GM18520 (cell line): ENCODE measurements at regions not wholly inside any gene's neighbourhood (a gene's known extent, or its start where the extent isn't known, plus 50 kb on each side); places are given as distances from the start of the nearest gene placed in this dataset.

Experiments
- ATAC-seq: cut with Tn5 transposase; IDR thresholded peaks from one replicate; pipeline ENCODE4 v1.9.1; 2021; ENCODE audit not compliant: unreplicated experiment

GRCh38 chr13:81488021-81488420 lies 1147.1 kb upstream of the SPRY2 start:
- no peak for ATAC-seq

GRCh38 chr13:81487151-81487550 lies 1146.2 kb upstream of the SPRY2 start:
- no peak for ATAC-seq

GRCh38 chr13:81480634-81481033 lies 1139.7 kb upstream of the SPRY2 start:
- ATAC-seq: no peak

GRCh38 chr13:81473366-81473899 lies 1132.5 kb upstream of the SPRY2 start:
- ATAC-seq: no peak

- ATAC-seq: no peak
Measured at GRCh38 chr13:81458170-81458569, 1117.2 kb upstream of the SPRY2 start.

- ATAC-seq: no peak
Measured at GRCh38 chr13:81446441-81446840, 1105.5 kb upstream of the SPRY2 start.

GRCh38 chr13:81442904-81443303 lies 1102.0 kb upstream of the SPRY2 start:
- no peak for ATAC-seq

GRCh38 chr13:81425286-81425685 lies 1084.4 kb upstream of the SPRY2 start:
- ATAC-seq: no peak

GRCh38 chr13:81409284-81409683 lies 1068.4 kb upstream of the SPRY2 start:
- ATAC-seq: no peak

GRCh38 chr13:81408647-81409046 lies 1067.7 kb upstream of the SPRY2 start:
- ATAC-seq: no peak

GRCh38 chr13:81406639-81407292 lies 1065.8 kb upstream of the SPRY2 start:
- ATAC-seq: peak; percentile 51

- ATAC-seq: no peak
Measured at GRCh38 chr13:81406022-81406421, 1065.1 kb upstream of the SPRY2 start.

GRCh38 chr13:81396192-81396591 lies 1055.3 kb upstream of the SPRY2 start:
- ATAC-seq: no peak

- no peak for ATAC-seq
Measured at GRCh38 chr13:81395368-81395767, 1054.4 kb upstream of the SPRY2 start.

- ATAC-seq: no peak
Measured at GRCh38 chr13:81394640-81395039, 1053.7 kb upstream of the SPRY2 start.

GRCh38 chr13:81393721-81394120 lies 1052.8 kb upstream of the SPRY2 start:
- no peak for ATAC-seq

GRCh38 chr13:81393110-81393509 lies 1052.2 kb upstream of the SPRY2 start:
- no peak for ATAC-seq

GRCh38 chr13:81388400-81388799 lies 1047.5 kb upstream of the SPRY2 start:
- no peak for ATAC-seq

- ATAC-seq: no peak
Measured at GRCh38 chr13:81383444-81383843, 1042.5 kb upstream of the SPRY2 start.

GRCh38 chr13:81382246-81382645 lies 1041.3 kb upstream of the SPRY2 start:
- ATAC-seq: no peak

- ATAC-seq: no peak
Measured at GRCh38 chr13:81381560-81381959, 1040.6 kb upstream of the SPRY2 start.

GRCh38 chr13:81379183-81379582 lies 1038.3 kb upstream of the SPRY2 start:
- ATAC-seq: no peak

- no peak for ATAC-seq
Measured at GRCh38 chr13:81377921-81378320, 1037.0 kb upstream of the SPRY2 start.
